Muscle of leg (tissue), 3 donors: ENCODE measurements at regions not wholly inside any gene's neighbourhood (a gene's known extent, or its start where the extent isn't known, plus 50 kb on each side); places are given as distances from the start of the nearest gene placed in this dataset.

Experiments used
- DNase-seq: peaks from one replicate; pipeline ENCODE4 v3.0.0; 2013
- H3K27ac ChIP-seq: one replicate; pipeline ENCODE4 v1.5.1; 2013; ENCODE audit warnings: mild to moderate bottlenecking, low read length, control low read depth
- H3K27me3 ChIP-seq: one replicate; pipeline ENCODE4 v1.6.1; 2013; ENCODE audit warnings: low read length; ENCODE audit not compliant: control insufficient read depth, insufficient read depth
- H3K36me3 ChIP-seq: one replicate; pipeline ENCODE4 v1.6.1; 2013; ENCODE audit warnings: low read length; ENCODE audit not compliant: control insufficient read depth, insufficient read depth
- H3K4me1 ChIP-seq: one replicate; pipeline ENCODE4 v1.6.1; 2013; ENCODE audit warnings: low read length; ENCODE audit not compliant: control insufficient read depth, insufficient read depth
- H3K4me3 ChIP-seq: one replicate; pipeline ENCODE4 v1.5.1; 2013; ENCODE audit warnings: low read length, control low read depth
- H3K9me3 ChIP-seq: replicated peaks from 2 replicates; pipeline ENCODE4 v1.6.1; 2013; ENCODE audit warnings: low read depth, low read length; ENCODE audit not compliant: control insufficient read depth
- WGBS: methylation state at CpG from one replicate; pipeline ENCODE4 v1.1.5; 2013; ENCODE audit warnings: missing lambda C conversion rate; ENCODE audit not compliant: insufficient coverage; 5-methylcytosine and 5-hydroxymethylcytosine counted together

- no CpG with 5 or more reads among the region's 2 CpGs for WGBS
These were observed 355.0 kb upstream of the ROBO2 start for GRCh38 chr3:76684946-76685345.

DNA sequence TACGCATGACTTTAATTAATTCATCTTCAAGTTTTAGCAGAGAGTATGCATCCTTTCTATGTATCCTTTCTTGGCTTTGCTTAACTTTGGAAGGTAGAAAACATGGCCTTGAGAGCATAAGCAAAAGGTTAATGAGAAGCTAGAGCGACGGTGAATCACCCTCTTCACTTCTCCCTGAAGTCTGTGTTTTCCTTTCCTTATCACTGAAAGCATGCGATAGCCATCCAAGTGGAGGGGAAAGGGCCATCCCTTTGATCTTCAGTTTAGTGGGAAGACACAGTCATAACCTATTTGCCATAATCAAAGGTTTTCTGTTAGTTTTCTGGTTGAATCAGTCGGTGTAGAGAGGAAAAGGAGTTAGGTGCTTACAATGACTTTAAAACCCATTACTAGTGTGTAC, 354.0 kb upstream of the ROBO2 start:
- no peak overlapping the region for H3K27ac ChIP-seq
- H3K9me3 ChIP-seq = no peaks in the 10 kb centered on the region
- H3K4me3 ChIP-seq = no peak overlapping the region
- H3K27me3 ChIP-seq = no peaks in the 10 kb centered on the region
- no peaks in the 10 kb centered on the region for H3K4me1 ChIP-seq
- no peaks in the 10 kb centered on the region for H3K36me3 ChIP-seq
- no peak for DNase-seq
- WGBS = no CpG with 5 or more reads among the region's 5 CpGs

More at GRCh38 chr3:76684946-76685345, 355.0 kb upstream of the ROBO2 start:
- no peak for DNase-seq
- H3K4me1 ChIP-seq = no peaks in the 10 kb centered on the region
- no peak overlapping the region for H3K4me3 ChIP-seq
- no peaks in the 10 kb centered on the region for H3K27me3 ChIP-seq
- H3K36me3 ChIP-seq = no peaks in the 10 kb centered on the region
- no peaks in the 10 kb centered on the region for H3K9me3 ChIP-seq
- no peak overlapping the region for H3K27ac ChIP-seq

- H3K4me3 ChIP-seq = no peak overlapping the region
- no peak for DNase-seq
- no peaks in the 10 kb centered on the region for H3K36me3 ChIP-seq
- H3K27ac ChIP-seq = no peak overlapping the region
- no peaks in the 10 kb centered on the region for H3K9me3 ChIP-seq
- no peaks in the 10 kb centered on the region for H3K27me3 ChIP-seq
- H3K4me1 ChIP-seq = no peaks in the 10 kb centered on the region
- no CpG with 5 or more reads among the region's 3 CpGs for WGBS
These were observed 352.9 kb upstream of the ROBO2 start for GRCh38 chr3:76687019-76687418.

DNA sequence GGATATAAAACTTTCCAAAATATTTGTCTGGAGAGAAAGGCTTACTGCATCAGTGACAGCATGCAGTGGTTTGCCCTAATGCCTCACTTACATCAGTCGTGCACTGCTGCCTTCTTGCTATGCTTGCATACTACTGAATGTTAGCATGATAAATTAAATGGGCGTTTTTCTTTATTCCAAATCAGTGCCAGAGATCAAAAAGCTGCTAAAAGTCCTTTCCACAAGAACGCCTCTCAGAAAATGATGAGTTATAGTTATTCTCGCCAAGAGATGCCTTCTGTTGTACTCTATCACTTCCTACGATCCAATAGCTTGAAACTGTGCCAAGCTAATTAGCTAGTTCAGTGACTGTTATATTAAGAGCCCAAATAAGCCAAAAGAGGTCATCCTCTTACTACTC, 345.8 kb upstream of the ROBO2 start:
- Histone ChIP-seq H3K27me3 (no peaks in the 10 kb centered on the region), H3K27ac (no peak overlapping the region), H3K36me3 (no peaks in the 10 kb centered on the region), H3K4me3 (no peak overlapping the region), H3K4me1 (no peaks in the 10 kb centered on the region), H3K9me3 (no peaks in the 10 kb centered on the region)
- no peak for DNase-seq
- no CpG with 5 or more reads among the region's 5 CpGs for WGBS

- Histone ChIP-seq H3K9me3 (no peaks in the 10 kb centered on the region), H3K4me3 (no peak overlapping the region), H3K4me1 (no peaks in the 10 kb centered on the region), H3K27ac (no peak overlapping the region), H3K36me3 (no peaks in the 10 kb centered on the region), H3K27me3 (no peaks in the 10 kb centered on the region)
- 64% methylated on average over 4 of the region's 7 CpGs for WGBS
- no peak for DNase-seq
These were observed 341.7 kb upstream of the ROBO2 start for GRCh38 chr3:76698136-76698706.

DNA sequence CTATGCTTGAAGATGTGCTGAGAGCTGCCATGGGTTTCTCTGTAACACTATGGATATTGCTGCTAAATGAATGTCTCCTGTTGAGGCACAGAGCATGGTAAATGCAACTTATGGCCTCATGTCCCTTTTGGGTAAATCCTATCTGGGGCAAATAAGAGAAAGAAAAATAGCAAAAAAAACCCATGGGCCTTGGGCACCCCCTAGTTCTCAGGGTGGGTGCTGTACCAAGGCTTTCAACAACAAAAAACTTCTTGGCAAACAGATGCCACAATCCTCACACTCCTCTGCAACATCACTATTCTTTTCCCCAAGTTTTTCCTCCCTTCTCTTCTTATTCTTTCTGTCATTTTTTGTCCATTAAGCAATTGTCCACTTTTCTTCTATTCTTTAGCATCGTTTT, 340.1 kb upstream of the ROBO2 start:
- no peaks in the 10 kb centered on the region for H3K4me1 ChIP-seq
- WGBS = no CpG with 5 or more reads among the region's 1 CpG
- no peaks in the 10 kb centered on the region for H3K27me3 ChIP-seq
- H3K36me3 ChIP-seq = no peaks in the 10 kb centered on the region
- H3K27ac ChIP-seq = no peak overlapping the region
- DNase-seq = no peak
- no peaks in the 10 kb centered on the region for H3K9me3 ChIP-seq
- H3K4me3 ChIP-seq = no peak overlapping the region

- WGBS = no CpG with 5 or more reads among the region's 3 CpGs
- H3K27me3 ChIP-seq = no peaks in the 10 kb centered on the region
- H3K4me1 ChIP-seq = no peaks in the 10 kb centered on the region
- H3K4me3 ChIP-seq = no peak overlapping the region
- no peaks in the 10 kb centered on the region for H3K36me3 ChIP-seq
- H3K27ac ChIP-seq = no peak overlapping the region
- no peaks in the 10 kb centered on the region for H3K9me3 ChIP-seq
- no peak for DNase-seq
These were observed 339.6 kb upstream of the ROBO2 start for GRCh38 chr3:76700323-76700722.

DNA sequence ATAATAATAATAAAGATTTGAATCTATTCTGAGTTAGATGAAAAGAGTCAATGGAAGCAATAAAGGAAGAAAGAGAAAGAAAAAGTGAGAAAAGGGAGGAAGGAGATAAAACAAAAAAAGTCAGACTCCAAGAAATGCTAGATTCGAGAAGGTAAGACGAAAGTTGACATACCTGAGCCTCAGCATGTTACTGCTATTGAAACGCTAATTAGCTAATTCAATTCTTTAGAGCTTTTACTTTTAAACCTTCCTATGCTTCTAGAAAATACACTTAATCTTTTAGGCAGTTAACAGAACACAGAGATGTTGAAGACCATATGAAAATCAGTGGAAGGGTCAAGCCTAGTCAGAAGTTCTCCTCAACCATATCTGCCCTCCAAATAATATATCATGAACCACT, 337.2 kb upstream of the ROBO2 start:
- H3K27ac ChIP-seq = no peak overlapping the region
- no peak for DNase-seq
- no peaks in the 10 kb centered on the region for H3K36me3 ChIP-seq
- H3K4me3 ChIP-seq = no peak overlapping the region
- WGBS = no CpG with 5 or more reads among the region's 3 CpGs
- H3K4me1 ChIP-seq = no peaks in the 10 kb centered on the region
- no peaks in the 10 kb centered on the region for H3K9me3 ChIP-seq
- H3K27me3 ChIP-seq = no peaks in the 10 kb centered on the region

GRCh38 chr3:76715426-76715825, 324.5 kb upstream of the ROBO2 start:
- no peak for DNase-seq
- Histone ChIP-seq H3K4me3 (no peak overlapping the region), H3K36me3 (no peaks in the 10 kb centered on the region), H3K27ac (no peak overlapping the region), H3K4me1 (no peaks in the 10 kb centered on the region), H3K27me3 (no peaks in the 10 kb centered on the region), H3K9me3 (no peaks in the 10 kb centered on the region)
- no CpG with 5 or more reads among the region's 1 CpG for WGBS

GRCh38 chr3:76723366-76723765, 316.5 kb upstream of the ROBO2 start:
- H3K27ac ChIP-seq = no peak overlapping the region
- WGBS = 91% methylated on average over 2 of the region's 2 CpGs
- H3K9me3 ChIP-seq = no peaks in the 10 kb centered on the region
- no peaks in the 10 kb centered on the region for H3K4me1 ChIP-seq
- no peaks in the 10 kb centered on the region for H3K27me3 ChIP-seq
- DNase-seq = no peak
- H3K36me3 ChIP-seq = no peaks in the 10 kb centered on the region
- H3K4me3 ChIP-seq = no peak overlapping the region

- H3K4me1 ChIP-seq = no peaks in the 10 kb centered on the region
These were observed 315.8 kb upstream of the ROBO2 start for GRCh38 chr3:76724075-76724474.

More at GRCh38 chr3:76724075-76724474, 315.8 kb upstream of the ROBO2 start:
- WGBS = 100% methylated on average over 1 of the region's 1 CpG
- no peaks in the 10 kb centered on the region for H3K27me3 ChIP-seq
- no peak overlapping the region for H3K4me3 ChIP-seq
- no peaks in the 10 kb centered on the region for H3K36me3 ChIP-seq
- no peak overlapping the region for H3K27ac ChIP-seq
- no peaks in the 10 kb centered on the region for H3K9me3 ChIP-seq
- no peak for DNase-seq
